HEK293 (cell line): ENCODE measurements at regions not wholly inside any gene's neighbourhood (a gene's known extent, or its start where the extent isn't known, plus 50 kb on each side); places are given as distances from the start of the nearest gene placed in this dataset.

Experiments used
- TCF7L2 ChIP-seq: IDR thresholded peaks from 2 replicates; pipeline ENCODE4 v1.6.1; 2011; ENCODE audit warnings: low read depth, mild to moderate bottlenecking, inconsistent platforms, low read length, moderate library complexity, borderline replicate concordance
- ZBTB21 ChIP-seq: fragments of 450-650 bp; formaldehyde crosslinking; IDR thresholded peaks from 2 replicates; pipeline ENCODE4 v1.5.1; 2017; ENCODE audit warnings: missing biosample characterization, missing genetic modification characterization
- ZBTB8A ChIP-seq: fragments of 450-650 bp; formaldehyde crosslinking; IDR thresholded peaks from 2 replicates; pipeline ENCODE4 v1.5.1; 2016; ENCODE audit warnings: missing biosample characterization, missing genetic modification characterization
- ZNF302 ChIP-seq: fragments of 450-650 bp; formaldehyde crosslinking; IDR thresholded peaks from 2 replicates; pipeline ENCODE4 v1.5.1; 2016; ENCODE audit warnings: missing biosample characterization, missing genetic modification characterization, low read depth
- TF ChIP-seq, protein P1 (sequence below): fragments of 450-650 bp; formaldehyde crosslinking; IDR thresholded peaks from 2 replicates; pipeline ENCODE4 v1.5.1; 2016; ENCODE audit warnings: missing biosample characterization, missing genetic modification characterization
- TF ChIP-seq, protein P2 (sequence below): fragments of 450-650 bp; formaldehyde crosslinking; IDR thresholded peaks from 2 replicates; pipeline ENCODE4 v1.5.1; 2016; ENCODE audit warnings: missing biosample characterization, missing genetic modification characterization

DNA sequence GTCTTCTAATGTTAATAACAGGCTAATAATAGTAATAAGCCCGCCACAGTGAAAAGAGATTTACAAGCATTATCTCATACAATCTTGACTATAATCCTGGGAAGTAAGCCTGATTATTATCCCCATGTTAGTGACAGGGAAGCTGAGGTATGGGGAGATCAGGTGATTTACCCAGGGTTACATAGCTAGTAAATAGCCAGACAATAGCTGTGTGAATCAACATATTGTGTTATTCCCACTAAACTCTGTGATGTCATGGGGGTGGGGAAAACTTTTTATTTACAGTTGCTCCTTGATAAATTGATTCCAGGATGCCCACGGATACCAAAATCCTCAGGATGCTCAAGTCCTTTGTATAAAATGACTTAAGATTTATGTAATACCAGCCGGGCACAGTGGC is 181.9 kb downstream of the LMO4 start:
- TF ChIP-seq ZBTB8A (tag by site-specific recombination) (no peak), ZNF302 (no peak), TCF7L2 (no peak), ZBTB21 (tag by site-specific recombination) (no peak)
- TF ChIP-seq, protein P1, sequence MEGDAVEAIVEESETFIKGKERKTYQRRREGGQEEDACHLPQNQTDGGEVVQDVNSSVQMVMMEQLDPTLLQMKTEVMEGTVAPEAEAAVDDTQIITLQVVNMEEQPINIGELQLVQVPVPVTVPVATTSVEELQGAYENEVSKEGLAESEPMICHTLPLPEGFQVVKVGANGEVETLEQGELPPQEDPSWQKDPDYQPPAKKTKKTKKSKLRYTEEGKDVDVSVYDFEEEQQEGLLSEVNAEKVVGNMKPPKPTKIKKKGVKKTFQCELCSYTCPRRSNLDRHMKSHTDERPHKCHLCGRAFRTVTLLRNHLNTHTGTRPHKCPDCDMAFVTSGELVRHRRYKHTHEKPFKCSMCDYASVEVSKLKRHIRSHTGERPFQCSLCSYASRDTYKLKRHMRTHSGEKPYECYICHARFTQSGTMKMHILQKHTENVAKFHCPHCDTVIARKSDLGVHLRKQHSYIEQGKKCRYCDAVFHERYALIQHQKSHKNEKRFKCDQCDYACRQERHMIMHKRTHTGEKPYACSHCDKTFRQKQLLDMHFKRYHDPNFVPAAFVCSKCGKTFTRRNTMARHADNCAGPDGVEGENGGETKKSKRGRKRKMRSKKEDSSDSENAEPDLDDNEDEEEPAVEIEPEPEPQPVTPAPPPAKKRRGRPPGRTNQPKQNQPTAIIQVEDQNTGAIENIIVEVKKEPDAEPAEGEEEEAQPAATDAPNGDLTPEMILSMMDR (tag by site-specific recombination), result no peak
- TF ChIP-seq, protein P2, sequence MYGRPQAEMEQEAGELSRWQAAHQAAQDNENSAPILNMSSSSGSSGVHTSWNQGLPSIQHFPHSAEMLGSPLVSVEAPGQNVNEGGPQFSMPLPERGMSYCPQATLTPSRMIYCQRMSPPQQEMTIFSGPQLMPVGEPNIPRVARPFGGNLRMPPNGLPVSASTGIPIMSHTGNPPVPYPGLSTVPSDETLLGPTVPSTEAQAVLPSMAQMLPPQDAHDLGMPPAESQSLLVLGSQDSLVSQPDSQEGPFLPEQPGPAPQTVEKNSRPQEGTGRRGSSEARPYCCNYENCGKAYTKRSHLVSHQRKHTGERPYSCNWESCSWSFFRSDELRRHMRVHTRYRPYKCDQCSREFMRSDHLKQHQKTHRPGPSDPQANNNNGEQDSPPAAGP (tag by site-specific recombination), result no peak
